NOMO-1 treated with DMSO at 0.1 percent for 48 hours (cell line): ENCODE measurements at regions not wholly inside any gene's neighbourhood (a gene's known extent, or its start where the extent isn't known, plus 50 kb on each side); places are given as distances from the start of the nearest gene placed in this dataset.
A peak's percentile ranks its signal among the peaks of the same experiment; 100 is the strongest.
"Not testable (repeated sequence)": the region's sequence is repeated elsewhere in the genome, so short reads cannot be mapped to it uniquely, and the experiment has no call there.

ENCODE experiments used
- DNase-seq: peaks from one replicate; lab custom pipeline; 2025; ENCODE audit not compliant: unreplicated experiment; lab: John Stamatoyannopoulos, UW

DNA sequence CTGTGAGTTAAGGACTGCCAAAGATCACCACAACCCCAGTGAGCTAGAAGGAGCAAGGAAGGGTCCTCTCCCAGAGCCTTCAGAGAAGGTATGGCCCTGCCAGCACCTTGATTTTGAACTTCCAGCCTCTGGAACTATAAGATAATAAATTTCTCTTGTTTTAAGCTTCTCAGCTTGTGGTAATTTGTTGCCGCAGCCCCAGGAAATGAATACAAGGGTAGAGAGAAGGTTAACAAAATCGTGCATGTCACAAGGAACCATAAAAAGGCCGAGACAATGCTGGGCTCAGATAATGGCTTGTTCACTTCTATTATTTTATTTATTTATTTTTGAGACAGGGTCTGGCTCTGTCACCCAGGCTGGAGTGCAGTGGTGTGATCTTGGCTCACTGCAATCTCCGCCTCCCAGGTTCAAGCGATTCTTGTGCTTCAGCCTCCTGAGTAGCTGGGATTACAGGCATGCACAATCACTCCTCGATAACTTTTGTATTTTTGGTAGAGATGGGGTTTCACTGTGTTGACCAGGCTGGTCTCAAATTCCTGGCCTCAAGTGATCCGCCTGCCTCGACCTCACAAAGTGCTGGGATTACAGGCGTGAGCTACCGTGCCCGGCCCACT, 71.5 kb downstream of the WSB1 start:
- DNase-seq: not testable (repeated sequence)

DNA sequence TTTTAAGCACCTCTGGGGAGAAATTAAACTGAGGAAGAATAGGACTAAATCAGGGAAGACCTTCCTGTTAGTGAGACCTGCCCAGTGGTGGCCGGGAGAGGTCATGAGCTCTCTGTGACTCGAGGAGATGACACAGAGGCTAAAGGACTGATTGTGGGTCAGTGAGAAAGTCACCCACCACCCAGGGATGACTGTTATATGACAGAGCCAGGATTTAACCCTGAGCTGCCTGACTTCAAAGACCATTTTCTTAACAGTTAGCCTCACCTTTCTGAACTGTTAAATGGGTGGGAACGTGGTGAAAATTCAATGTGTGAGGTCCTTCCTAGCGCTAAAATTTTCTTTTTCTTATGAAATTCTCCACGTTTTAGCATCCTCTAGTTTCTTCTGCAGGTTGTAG, 72.5 kb downstream of the WSB1 start:
- no peak for DNase-seq

DNA sequence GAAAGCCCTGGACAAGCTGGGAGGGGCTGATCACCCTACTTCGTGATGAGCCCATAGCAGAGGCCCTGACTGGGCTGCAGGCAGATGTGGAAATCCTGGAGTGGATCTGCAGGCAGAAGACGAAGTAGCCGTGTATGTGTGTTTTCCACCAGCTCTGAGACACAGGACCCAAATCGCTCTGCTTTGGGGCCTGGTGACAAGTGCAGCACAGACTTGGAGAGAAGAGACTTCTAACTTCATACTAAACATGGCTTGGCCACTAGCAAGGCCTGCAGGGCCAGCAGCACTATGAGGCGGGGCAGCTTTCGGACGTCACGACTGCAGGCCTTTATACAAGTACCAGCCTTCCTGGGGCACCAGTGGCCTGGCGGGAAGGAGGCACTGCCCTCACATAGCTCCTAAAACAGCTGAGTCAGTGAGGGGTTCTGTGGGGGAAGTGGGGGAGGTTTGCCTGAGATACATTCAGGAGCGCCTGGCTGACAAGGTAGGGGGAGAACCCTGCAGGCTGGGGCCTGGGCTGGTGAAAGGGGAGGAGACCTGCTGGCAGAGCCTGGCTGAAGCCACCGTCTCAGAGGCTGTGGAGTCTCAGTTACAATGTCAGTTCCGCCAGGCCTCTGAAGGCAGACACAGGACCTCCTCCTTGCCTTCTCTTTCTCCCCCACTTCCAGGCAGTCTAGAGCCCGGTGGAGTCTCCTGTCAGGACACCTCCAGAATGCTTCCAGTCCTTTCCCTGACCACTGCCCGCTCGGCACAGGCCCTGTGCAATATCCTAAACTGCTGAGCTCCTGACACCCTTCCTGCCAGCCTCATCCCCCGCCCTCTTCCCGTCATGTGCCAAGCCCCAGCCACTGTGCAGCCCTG, 73.4 kb downstream of the WSB1 start:
- no peak for DNase-seq

DNA sequence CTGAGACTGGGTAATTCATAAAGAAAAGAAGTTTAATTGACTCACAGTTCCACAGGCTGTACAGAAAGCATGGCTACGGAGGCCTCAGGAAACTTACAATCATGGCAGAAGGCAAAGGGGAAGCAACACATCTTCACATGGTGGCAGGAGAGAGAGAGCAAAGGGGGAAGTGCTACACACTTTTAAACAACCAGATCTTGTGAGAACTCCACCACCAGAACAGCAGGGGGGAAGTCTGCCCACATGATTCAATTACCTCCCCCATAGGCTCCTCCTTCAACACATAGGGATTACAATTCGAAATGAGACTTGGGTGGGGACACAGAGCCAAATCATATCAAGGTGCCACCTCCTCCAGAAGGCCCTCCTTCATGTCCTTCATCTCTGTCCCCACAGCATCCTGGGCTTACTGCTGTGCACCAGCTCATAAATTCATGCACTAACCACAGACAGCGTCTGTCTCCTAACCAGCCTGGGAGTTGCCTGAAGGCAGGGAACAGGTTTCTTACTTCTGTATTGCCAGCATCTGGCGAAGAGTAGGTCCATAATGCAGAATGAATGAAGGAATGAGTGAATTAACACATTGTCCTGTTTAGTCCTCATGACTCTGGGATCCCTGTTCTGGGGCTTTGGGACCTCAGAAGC, 74.4 kb downstream of the WSB1 start:
- DNase-seq: no peak

- no peak for DNase-seq
Measured at GRCh38 chr17:27368980-27369379, 75.1 kb downstream of the WSB1 start.

DNA sequence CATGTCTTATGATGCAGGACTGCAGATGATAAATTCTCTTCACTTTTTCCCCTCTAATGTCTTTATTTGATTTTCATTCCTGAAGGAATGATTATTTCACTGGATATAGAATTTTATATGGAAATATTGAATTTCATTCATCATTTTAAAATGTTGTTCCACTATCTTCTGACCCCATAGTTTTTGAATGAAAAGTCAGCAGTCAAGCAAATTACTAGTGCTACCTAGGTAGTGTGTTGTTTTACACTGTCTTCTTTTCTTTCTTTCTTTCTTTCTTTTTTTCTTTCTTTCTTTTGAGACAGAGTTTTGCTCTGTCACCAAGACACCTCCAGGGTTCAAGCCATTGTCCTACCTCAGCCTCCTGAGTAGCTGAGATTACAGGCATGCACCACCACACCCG, 76.9 kb downstream of the WSB1 start:
- DNase-seq: no peak

GRCh38 chr17:27373695-27374094, 79.8 kb downstream of the WSB1 start:
- not testable (repeated sequence) for DNase-seq

- no peak for DNase-seq
Measured at GRCh38 chr17:27376637-27377547, 79.4 kb upstream of the KSR1 start.

DNA sequence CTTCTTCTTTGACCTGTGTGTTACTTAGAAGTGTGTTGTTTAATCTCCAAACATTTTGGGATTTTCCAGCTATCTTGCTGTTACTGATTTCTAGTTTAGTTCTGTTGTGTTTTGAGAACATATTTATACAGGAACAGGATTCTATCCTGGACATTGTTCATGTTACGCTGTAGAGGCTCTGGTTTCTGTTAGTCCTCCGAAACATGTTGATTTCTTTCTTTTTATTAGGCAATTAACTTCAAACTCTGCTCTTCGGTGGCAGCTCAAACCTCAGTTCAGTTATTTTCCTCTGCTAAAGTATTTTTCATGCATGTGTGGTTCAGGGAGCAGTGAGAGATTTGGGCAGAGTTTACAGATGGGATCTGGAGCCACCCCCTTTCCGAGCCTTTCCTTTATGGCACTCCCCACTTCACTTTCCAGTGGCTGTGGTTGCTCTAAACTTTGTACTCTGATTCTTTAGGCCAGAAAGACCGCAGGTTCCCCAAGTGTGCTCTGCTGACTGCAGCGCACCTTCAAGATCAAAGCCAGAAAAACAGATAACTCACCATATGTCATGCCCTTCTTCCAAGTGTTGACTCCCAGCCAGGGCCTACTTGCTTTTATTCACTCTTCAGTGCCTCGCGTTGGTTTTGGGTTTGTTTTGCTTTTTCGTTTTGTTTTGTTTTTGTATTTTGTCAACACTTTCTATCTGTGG, 77.6 kb upstream of the KSR1 start:
- no peak for DNase-seq

GRCh38 chr17:27379888-27380533, 76.2 kb upstream of the KSR1 start:
- DNase-seq: no peak

- DNase-seq: no peak
Measured at GRCh38 chr17:27380551-27380950, 75.7 kb upstream of the KSR1 start.

GRCh38 chr17:27381007-27381501, 75.2 kb upstream of the KSR1 start:
- peak; percentile 62 for DNase-seq

GRCh38 chr17:27382025-27382424, 74.2 kb upstream of the KSR1 start:
- no peak for DNase-seq

DNA sequence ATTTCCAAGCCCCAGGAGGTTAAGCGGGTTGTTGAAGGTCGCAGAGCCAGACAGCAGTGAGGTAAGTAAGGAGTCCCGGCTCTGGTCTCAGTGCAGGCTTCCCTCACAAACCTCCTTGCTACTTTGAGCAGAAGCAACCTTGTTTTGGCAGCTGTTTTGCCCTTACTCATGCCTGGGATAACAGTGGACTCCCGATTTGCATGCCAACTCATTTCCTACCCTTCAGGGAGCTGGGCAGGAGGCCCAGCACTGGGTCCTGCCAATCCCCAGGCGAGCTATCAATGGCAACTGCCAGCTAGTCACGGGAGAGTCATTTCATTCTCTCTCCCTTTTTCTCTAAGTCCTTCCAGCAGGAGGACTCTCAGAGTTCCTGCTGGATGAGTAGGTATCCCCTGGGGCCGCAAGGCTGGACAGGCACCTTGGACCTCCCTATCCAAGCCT, 72.0 kb upstream of the KSR1 start:
- no peak for DNase-seq

DNA sequence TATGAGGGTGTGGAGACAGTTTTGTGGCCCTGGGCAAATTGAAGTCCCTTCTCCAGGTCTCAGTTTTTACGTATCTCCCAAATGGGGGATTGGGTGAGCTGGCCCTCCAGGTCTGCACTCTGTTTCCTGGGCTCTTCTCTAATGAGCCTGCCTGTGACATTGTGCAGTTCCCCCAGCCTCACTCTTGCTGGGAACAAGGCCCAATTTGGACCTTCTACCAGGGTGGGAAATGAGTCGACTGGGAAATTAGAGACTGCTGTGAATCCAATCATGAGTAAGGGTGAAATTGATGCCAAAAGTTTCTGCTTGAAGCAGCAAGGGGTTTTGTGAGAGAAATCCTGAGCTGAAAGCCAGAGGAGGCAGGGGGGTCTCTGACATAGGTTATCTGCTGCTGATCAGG, 71.5 kb upstream of the KSR1 start:
- no peak for DNase-seq

GRCh38 chr17:27385626-27386025, 70.6 kb upstream of the KSR1 start:
- no peak for DNase-seq

DNA sequence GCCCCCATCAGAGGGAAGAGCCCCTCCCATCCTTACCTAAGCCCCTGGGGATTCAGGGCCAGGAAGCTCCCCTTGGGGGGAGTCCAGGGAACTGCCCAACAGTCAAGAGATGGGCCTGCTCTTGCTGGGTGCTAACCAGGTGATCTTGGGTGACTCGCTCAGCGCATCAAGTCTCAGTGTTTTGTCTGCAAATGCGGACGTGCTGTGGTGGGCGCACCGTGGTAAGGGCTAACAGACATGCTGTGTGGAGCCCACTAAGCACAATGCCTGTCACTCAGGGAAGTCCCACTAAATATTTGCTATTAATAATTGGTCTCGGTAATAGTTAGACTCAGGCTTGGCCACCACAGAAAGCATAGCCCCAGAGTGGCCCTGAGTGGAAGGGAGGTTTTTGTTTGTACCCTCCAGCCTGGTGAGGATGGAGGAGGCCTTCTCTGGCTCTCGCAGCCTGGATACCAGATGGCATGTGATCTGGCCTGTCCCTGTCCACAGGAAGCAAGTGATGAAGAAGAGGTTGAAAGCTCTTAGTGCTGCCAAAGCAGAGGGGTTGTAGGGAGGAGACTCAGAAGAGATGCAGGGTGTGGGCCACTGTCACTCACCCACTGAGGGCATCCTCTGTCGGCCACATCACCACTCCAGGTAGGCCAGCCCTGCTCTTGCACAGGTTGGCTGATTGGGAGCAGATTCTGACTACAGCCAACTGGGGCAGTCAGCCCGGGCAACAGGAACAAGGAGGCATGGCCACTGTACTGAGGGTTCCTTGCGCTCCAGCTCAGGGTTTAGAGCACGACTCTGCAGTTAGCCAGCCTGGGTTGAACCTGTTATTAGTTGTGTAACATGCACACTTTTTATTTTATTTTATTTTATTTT, 69.8 kb upstream of the KSR1 start:
- DNase-seq: no peak

- no peak for DNase-seq
Measured at GRCh38 chr17:27389542-27390140, 66.6 kb upstream of the KSR1 start.
